Stimulated activated CD4-positive, alpha-beta T cell treated with anti-CD3 and anti-CD28 coated beads, Interleukin-1b, Interleukin-23, amount 100 ng/mL, for 48 hours (primary cell): ENCODE measurements at regions not wholly inside any gene's neighbourhood (a gene's known extent, or its start where the extent isn't known, plus 50 kb on each side); places are given as distances from the start of the nearest gene placed in this dataset.
"Not testable (repeated sequence)": the region's sequence is repeated elsewhere in the genome, so short reads cannot be mapped to it uniquely, and the experiment has no call there.

ENCODE experiments used
- DNase-seq: peaks from one replicate; pipeline ENCODE4 v3.0.0-alpha.2; 2020

GRCh38 chrX:64853424-64853823 is 122.8 kb downstream of the ZC4H2 start:
- DNase-seq = no peak

- peak; percentile 1 for DNase-seq
These were observed 125.7 kb downstream of the ZC4H2 start for GRCh38 chrX:64850371-64851082.

- DNase-seq = no peak
These were observed 133.0 kb downstream of the ZC4H2 start for GRCh38 chrX:64843224-64843623.

- DNase-seq = peak; percentile 1
These were observed 133.8 kb downstream of the ZC4H2 start for GRCh38 chrX:64842492-64842891.

- DNase-seq = no peak
These were observed 170.6 kb downstream of the ZC4H2 start for GRCh38 chrX:64805683-64806082.

- DNase-seq = no peak
These were observed 183.5 kb downstream of the ZC4H2 start for GRCh38 chrX:64792598-64793337.

- DNase-seq = no peak
These were observed 193.3 kb downstream of the ZC4H2 start for GRCh38 chrX:64782923-64783322.

- DNase-seq = no peak
These were observed 218.2 kb downstream of the ZC4H2 start for GRCh38 chrX:64758047-64758446.

- no peak for DNase-seq
These were observed 236.4 kb downstream of the ZC4H2 start for GRCh38 chrX:64739792-64740378.

GRCh38 chrX:64698317-64698716 is 277.9 kb downstream of the ZC4H2 start:
- no peak for DNase-seq

- not testable (repeated sequence) for DNase-seq
These were observed 280.9 kb downstream of the ZC4H2 start for GRCh38 chrX:64695372-64695771.

GRCh38 chrX:64662876-64663275 is 267.6 kb upstream of the MTMR8 start:
- DNase-seq = no peak

- not testable (repeated sequence) for DNase-seq
These were observed 262.0 kb upstream of the MTMR8 start for GRCh38 chrX:64657229-64657628.

- DNase-seq = no peak
These were observed 247.2 kb upstream of the MTMR8 start for GRCh38 chrX:64642482-64642881.
